D721Med (cell line): ENCODE measurements at regions not wholly inside any gene's neighbourhood (a gene's known extent, or its start where the extent isn't known, plus 50 kb on each side); places are given as distances from the start of the nearest gene placed in this dataset.

Experiments
- DNase-seq: peaks from one replicate; pipeline ENCODE4 v3.0.0; 2011; ENCODE audit warnings: low spot score; ENCODE audit not compliant: insufficient read length
- FAIRE-seq: peaks from 2 replicates; lab custom pipeline; 2011; peaks lifted over from hg19 to GRCh38; lab: Jason Lieb, UNC
- TF ChIP-seq, protein P1 (sequence below): IDR thresholded peaks from 2 replicates; pipeline ENCODE4 v1.5.1; 2012; ENCODE audit warnings: mild to moderate bottlenecking, control low read depth; ENCODE audit not compliant: insufficient read depth; ENCODE audit errors: missing control alignments

DNA sequence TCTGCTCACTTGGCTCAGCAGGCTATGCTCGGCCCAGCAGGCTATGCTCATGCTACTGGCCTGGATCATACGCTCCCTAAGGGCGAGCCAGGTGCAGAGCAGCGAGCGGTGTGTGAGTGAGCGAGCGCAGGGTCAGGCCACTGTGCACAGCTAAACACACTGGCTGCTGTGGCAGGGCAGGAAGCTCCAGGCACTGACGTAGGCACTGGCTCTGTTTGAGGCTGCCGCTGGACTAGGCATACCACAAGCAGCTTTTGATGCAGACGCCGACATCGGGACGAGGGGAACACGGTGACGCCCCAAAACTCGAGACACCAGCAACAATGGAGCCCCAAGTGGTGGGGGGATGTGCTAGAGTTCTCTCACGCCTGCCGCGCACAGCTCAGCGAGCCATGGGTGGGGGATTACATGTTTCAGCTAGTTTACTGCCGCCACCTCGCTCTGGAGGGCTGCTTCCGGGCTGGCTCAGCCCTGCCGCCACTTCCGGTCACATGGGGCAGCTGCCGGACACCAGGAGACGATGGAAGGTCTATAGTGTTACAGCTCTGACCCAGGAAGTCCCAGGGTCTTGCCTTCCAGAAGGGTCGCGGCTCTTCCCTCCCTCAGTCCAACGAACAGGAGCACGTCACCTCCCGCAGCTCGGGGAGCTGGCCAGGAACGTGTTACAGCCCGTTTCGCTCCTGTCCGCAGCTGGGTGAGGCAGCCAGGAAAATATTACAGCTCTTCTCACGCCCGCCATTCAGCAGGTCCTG is 1176.9 kb upstream of the LRRTM1 start:
- TF ChIP-seq, protein P1, sequence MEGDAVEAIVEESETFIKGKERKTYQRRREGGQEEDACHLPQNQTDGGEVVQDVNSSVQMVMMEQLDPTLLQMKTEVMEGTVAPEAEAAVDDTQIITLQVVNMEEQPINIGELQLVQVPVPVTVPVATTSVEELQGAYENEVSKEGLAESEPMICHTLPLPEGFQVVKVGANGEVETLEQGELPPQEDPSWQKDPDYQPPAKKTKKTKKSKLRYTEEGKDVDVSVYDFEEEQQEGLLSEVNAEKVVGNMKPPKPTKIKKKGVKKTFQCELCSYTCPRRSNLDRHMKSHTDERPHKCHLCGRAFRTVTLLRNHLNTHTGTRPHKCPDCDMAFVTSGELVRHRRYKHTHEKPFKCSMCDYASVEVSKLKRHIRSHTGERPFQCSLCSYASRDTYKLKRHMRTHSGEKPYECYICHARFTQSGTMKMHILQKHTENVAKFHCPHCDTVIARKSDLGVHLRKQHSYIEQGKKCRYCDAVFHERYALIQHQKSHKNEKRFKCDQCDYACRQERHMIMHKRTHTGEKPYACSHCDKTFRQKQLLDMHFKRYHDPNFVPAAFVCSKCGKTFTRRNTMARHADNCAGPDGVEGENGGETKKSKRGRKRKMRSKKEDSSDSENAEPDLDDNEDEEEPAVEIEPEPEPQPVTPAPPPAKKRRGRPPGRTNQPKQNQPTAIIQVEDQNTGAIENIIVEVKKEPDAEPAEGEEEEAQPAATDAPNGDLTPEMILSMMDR = no peak
- FAIRE-seq (no peak), DNase-seq (peak; percentile 28)

DNA sequence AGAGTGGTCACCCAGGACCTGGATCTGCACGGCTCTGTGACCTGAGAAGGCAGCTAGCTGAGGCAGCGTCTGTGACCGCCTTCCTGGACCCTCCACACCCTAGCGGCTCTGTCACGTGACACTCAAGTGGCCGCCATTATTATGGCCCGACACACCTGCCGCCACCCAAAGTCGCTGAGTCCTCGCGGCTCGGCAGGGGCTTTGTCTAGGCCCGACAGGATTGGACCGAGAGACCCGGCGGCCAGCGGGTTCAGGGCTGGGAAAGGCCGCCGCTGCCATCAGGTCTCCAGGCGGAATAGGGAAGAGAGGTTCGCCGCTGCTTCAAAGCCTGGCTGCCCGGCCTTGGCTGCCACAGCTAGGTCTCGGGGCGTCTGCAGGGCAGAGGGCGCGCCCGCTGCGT is 1162.5 kb upstream of the LRRTM1 start:
- FAIRE-seq (no peak), DNase-seq (no peak)

DNA sequence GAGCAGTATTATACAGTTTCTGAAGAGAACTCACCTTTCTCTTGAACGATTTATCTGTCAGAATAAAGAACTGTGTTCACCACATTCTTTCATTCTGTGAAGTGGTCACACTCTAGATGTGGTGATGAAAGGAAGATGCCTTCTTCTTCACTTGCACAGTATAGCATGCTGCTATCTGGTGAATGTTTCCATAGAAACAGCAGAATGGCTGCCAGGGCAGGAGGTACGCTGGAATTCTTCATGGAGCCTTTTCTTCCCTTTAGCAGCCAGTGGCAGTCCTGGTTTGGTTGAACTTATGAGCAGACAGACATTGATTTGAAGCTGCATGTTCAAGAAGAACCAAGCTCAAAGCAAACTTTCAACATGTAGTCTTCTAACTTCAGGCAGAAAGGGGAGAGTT is 1157.9 kb upstream of the LRRTM1 start:
- FAIRE-seq = no peak
- TF ChIP-seq, protein P1 = no peak

More for the DNA sequence above, 1162.5 kb upstream of the LRRTM1 start:
- TF ChIP-seq, protein P1 = no peak

DNA sequence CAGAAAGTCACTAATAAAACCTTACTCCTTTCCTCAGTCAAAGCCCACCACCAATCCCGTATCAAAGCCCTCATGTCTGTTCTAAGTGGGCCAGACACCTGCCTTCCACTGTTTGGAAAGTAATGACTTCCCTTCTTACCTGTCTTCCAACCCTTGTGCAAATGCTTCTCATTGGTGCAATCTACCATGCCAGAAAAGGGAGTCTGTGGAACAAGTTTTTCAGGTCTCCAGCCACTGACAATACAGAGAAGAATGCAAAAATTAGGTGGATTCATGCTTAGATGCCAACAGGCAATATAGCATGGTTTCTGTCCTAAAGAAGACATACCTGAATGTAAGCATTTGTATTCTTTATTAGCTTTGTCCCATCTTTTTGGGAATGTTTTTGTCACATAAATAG is 1140.6 kb upstream of the LRRTM1 start:
- TF ChIP-seq, protein P1 = no peak

More for the DNA sequence above, 1157.9 kb upstream of the LRRTM1 start:
- no peak for DNase-seq

DNA sequence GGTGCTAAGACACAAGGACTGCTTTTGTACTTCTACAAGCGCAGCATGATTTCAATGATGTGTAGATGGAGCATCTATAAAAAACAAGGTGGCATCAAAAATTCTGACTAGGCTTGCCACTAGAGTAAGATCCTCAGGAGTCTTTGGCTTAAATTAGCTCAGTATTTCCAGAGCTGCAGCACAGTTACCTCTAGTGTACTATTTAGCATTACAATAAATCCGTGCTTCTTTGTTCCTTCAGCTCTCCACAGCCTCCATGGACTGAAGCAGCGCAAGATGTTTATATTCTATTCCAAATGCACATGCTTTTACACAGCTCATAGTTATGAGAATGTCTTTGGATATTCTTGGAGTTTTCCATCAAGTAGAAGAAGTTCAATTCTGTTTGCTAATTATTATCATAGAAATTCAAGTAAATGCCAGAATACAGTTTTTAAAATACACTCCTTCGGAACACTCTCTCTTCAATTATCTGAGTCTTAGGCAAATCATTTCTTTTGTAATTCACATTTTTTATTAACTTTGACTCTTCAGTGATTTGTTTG is 1133.0 kb upstream of the LRRTM1 start:
- FAIRE-seq (no peak), DNase-seq (no peak)
- TF ChIP-seq, protein P1 = no peak

More for the DNA sequence above, 1140.6 kb upstream of the LRRTM1 start:
- no peak for DNase-seq
- no peak for FAIRE-seq

DNA sequence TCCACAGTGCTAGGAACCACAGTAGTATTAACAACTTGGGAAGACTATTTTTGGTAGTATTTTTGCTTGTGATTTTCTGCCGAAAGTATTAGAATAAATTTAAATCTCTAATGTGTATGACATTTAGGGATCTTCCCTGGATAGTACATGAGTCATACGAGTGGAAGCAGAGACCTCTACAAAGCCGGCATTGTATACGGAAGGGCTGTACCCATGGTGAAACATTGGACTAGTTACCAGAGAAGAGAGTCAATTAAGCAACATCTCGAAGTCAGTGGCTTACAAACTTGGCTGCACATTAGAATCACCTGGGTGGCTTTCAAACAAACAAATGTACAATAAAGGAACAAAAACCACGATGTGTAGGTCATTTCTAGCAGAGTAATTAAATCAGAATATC is 1131.7 kb upstream of the LRRTM1 start:
- DNase-seq (no peak), FAIRE-seq (no peak)
- TF ChIP-seq, protein P1 = no peak

DNA sequence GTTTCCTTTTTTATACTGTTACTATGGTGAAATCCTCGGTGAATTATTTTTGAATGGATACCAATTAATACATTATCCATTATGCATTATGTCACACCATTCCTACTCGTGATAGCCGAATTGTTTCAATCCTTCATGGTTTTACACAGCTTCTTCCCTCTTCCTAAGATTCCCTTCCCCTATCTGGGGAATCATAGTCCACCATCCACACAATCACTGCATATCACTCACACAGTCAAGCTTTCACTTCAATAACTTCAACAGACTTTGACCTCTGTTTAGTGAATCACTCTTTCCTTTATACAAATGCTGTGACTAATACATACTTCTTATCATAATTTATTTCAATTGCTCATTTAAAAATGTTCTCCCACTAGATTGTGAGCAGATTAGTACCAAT is 1108.1 kb upstream of the LRRTM1 start:
- FAIRE-seq (no peak), DNase-seq (no peak)
- TF ChIP-seq, protein P1 = no peak
